IMR-90 (cell line): ENCODE measurements at regions not wholly inside any gene's neighbourhood (a gene's known extent, or its start where the extent isn't known, plus 50 kb on each side); places are given as distances from the start of the nearest gene placed in this dataset.

Source experiments
- ATAC-seq: fragments of 200-7000 bp; cut with Tn5 transposase; 2 replicates; pipeline ENCODE4 v1.9.1; 2020; ENCODE audit warnings: low read depth, mild to moderate bottlenecking, moderate library complexity
- BruUV-seq: library from RNA; stranded (reverse); fragments of 400-500 nt; replicated peaks from 2 replicates; lab custom pipeline; 2021; lab: Mats Ljungman, UMichigan
- CTCF ChIA-PET: fragments of 300-600 bp; formaldehyde crosslinking; extraction: SDS; loops from one replicate; lab custom pipeline; 2021; ENCODE audit warnings: antibody characterized with exemption; lab: Yijun Ruan, JAX
- POLR2A ChIA-PET: fragments of 300-600 bp; sonication (Branson Sonifier 250); formaldehyde crosslinking; loops from one replicate; lab custom pipeline; 2022; ENCODE audit warnings: antibody characterized with exemption; ENCODE audit not compliant: unreplicated experiment; lab: Charles Lee
- DNase-seq: peaks from one replicate; pipeline ENCODE4 v3.0.0; 2013
- H2AFZ ChIP-seq: replicated peaks from 2 replicates; pipeline ENCODE3; 2013; ENCODE audit warnings: low read length, mild to moderate bottlenecking; ENCODE audit not compliant: poor library complexity
- H2AK5ac ChIP-seq: 2 replicates; pipeline ENCODE4 v1.6.1; 2013; ENCODE audit warnings: low read depth, low read length, inconsistent platforms
- H2AK9ac ChIP-seq: replicated peaks from 2 replicates; pipeline ENCODE3; 2013; ENCODE audit warnings: mild to moderate bottlenecking, low read depth, low read length, moderate library complexity; ENCODE audit not compliant: poor library complexity
- H2BK120ac ChIP-seq: 2 replicates; pipeline ENCODE4 v1.6.1; 2013; ENCODE audit warnings: low read depth, low read length, inconsistent platforms
- H2BK15ac ChIP-seq: 3 replicates; pipeline ENCODE4 v1.6.1; 2013; ENCODE audit warnings: low read depth, low read length, inconsistent platforms
- H2BK20ac ChIP-seq: 2 replicates; pipeline ENCODE4 v1.6.1; 2013; ENCODE audit warnings: low read depth, mild to moderate bottlenecking, inconsistent platforms, low read length, moderate library complexity
- H2BK5ac ChIP-seq: 2 replicates; pipeline ENCODE4 v1.6.1; 2013; ENCODE audit warnings: mild to moderate bottlenecking, low read depth, low read length, inconsistent platforms; ENCODE audit not compliant: poor library complexity, severe bottlenecking
- H3K14ac ChIP-seq: replicated peaks from 2 replicates; pipeline ENCODE4 v1.6.1; 2013; ENCODE audit warnings: low read depth, low read length, inconsistent platforms
- H3K18ac ChIP-seq: 2 replicates; pipeline ENCODE4 v1.6.1; 2013; ENCODE audit warnings: low read depth, low read length, control low read depth
- H3K23ac ChIP-seq: 2 replicates; pipeline ENCODE4 v1.6.1; 2013; ENCODE audit warnings: low read depth, low read length, inconsistent platforms
- H3K27ac ChIP-seq: 2 replicates; pipeline ENCODE4 v1.5.1; 2013; ENCODE audit warnings: mild to moderate bottlenecking, control low read depth, low read length; ENCODE audit not compliant: insufficient read depth
- H3K27me3 ChIP-seq: 2 replicates; pipeline ENCODE4 v1.6.1; 2013; ENCODE audit warnings: low read length; ENCODE audit not compliant: control insufficient read depth, insufficient read depth
- H3K36me3 ChIP-seq: 2 replicates; pipeline ENCODE4 v1.6.1; 2013; ENCODE audit warnings: low read length, mixed read lengths; ENCODE audit not compliant: control insufficient read depth, insufficient read depth
- H3K4ac ChIP-seq: 2 replicates; pipeline ENCODE4 v1.6.1; 2013; ENCODE audit warnings: low read depth, low read length, inconsistent platforms
- H3K4me1 ChIP-seq: 2 replicates; pipeline ENCODE4 v1.6.1; 2013; ENCODE audit warnings: low read length, mixed read lengths; ENCODE audit not compliant: control insufficient read depth, insufficient read depth
- H3K4me2 ChIP-seq: 2 replicates; pipeline ENCODE4 v1.6.1; 2013; ENCODE audit warnings: low read depth, mild to moderate bottlenecking, control low read depth, low read length, moderate library complexity
- H3K4me3 ChIP-seq: 2 replicates; pipeline ENCODE4 v1.5.1; 2013; ENCODE audit warnings: low read depth, mild to moderate bottlenecking, control low read depth, low read length, moderate library complexity; ENCODE audit not compliant: insufficient read depth
- H3K56ac ChIP-seq: 2 replicates; pipeline ENCODE4 v1.6.1; 2013; ENCODE audit warnings: low read length, inconsistent platforms; ENCODE audit not compliant: insufficient read depth; ENCODE audit errors: extremely low read depth
- H3K79me1 ChIP-seq, 2 experiments: 2 replicates each; pipeline ENCODE4 v1.6.1; 2013; ENCODE audit warnings: low read length in 2 of 2, inconsistent platforms in 1 of 2, low read depth in 1 of 2
- H3K9ac ChIP-seq: 2 replicates; pipeline ENCODE4 v1.6.1; 2013; ENCODE audit warnings: low read depth, low read length, control low read depth
- H3K9me1 ChIP-seq: 2 replicates; pipeline ENCODE4 v1.6.1; 2013; ENCODE audit warnings: low read length, inconsistent platforms; ENCODE audit not compliant: insufficient read depth
- H3K9me3 ChIP-seq: 2 replicates; pipeline ENCODE4 v1.6.1; 2013; ENCODE audit warnings: low read length; ENCODE audit not compliant: control insufficient read depth, insufficient read depth
- H4K20me1 ChIP-seq: 2 replicates; pipeline ENCODE4 v1.6.1; 2013; ENCODE audit warnings: low read length, inconsistent platforms; ENCODE audit not compliant: insufficient read depth
- H4K5ac ChIP-seq: 2 replicates; pipeline ENCODE4 v1.6.1; 2013; ENCODE audit warnings: mild to moderate bottlenecking, low read depth, low read length, control low read depth
- H4K8ac ChIP-seq, 2 experiments: 2 replicates each; pipeline ENCODE4 v1.6.1; 2013; ENCODE audit warnings: low read depth in 2 of 2, low read length in 2 of 2, control low read depth in 1 of 2, inconsistent platforms in 1 of 2
- H4K91ac ChIP-seq: 2 replicates; pipeline ENCODE4 v1.6.1; 2013; ENCODE audit warnings: low read depth, low read length, inconsistent platforms; ENCODE audit not compliant: insufficient read depth
- BHLHE40 ChIP-seq: fragments of 150-350 bp; IDR thresholded peaks from 2 replicates; pipeline ENCODE4 v1.6.1; 2016; ENCODE audit warnings: mild to moderate bottlenecking, low read depth, low read length
- CEBPB ChIP-seq: IDR thresholded peaks from 2 replicates; pipeline ENCODE4 v1.6.1; 2012; ENCODE audit warnings: low read depth, low read length, improper control_type of control experiment
- CHD1 ChIP-seq: IDR thresholded peaks from 2 replicates; pipeline ENCODE4 v1.6.1; 2012; ENCODE audit warnings: low read depth, low read length, improper control_type of control experiment
- CTCF ChIP-seq: conservative IDR thresholded peaks from 2 replicates; pipeline ENCODE4 v1.5.1; 2012; ENCODE audit warnings: mild to moderate bottlenecking, low read depth, low read length, improper control_type of control experiment
- ELK1 ChIP-seq: fragments of 150-350 bp; IDR thresholded peaks from 2 replicates; pipeline ENCODE4 v1.6.1; 2016; ENCODE audit warnings: low read depth, mild to moderate bottlenecking, low read length, moderate library complexity, borderline replicate concordance
- FOS ChIP-seq: fragments of 150-350 bp; IDR thresholded peaks from 2 replicates; pipeline ENCODE4 v1.6.1; 2016; ENCODE audit warnings: low read depth, low read length
- MAFK ChIP-seq: IDR thresholded peaks from 2 replicates; pipeline ENCODE4 v1.6.1; 2012; ENCODE audit warnings: low read depth, low read length, improper control_type of control experiment
- MAZ ChIP-seq: IDR thresholded peaks from 2 replicates; pipeline ENCODE4 v1.6.1; 2012; ENCODE audit warnings: low read depth, mild to moderate bottlenecking, low read length, improper control_type of control experiment, moderate library complexity, borderline replicate concordance
- MXI1 ChIP-seq: IDR thresholded peaks from 2 replicates; pipeline ENCODE4 v1.6.1; 2012; ENCODE audit warnings: low read depth, mild to moderate bottlenecking, low read length, moderate library complexity, borderline replicate concordance
- NFE2L2 ChIP-seq: fragments of 150-350 bp; IDR thresholded peaks from 2 replicates; pipeline ENCODE4 v1.6.1; 2016; ENCODE audit warnings: low read depth, mild to moderate bottlenecking, low read length
- POLR2A ChIP-seq: IDR thresholded peaks from 2 replicates; pipeline ENCODE4 v1.6.1; 2012; ENCODE audit warnings: mild to moderate bottlenecking, low read depth, low read length
- RAD21 ChIP-seq: IDR thresholded peaks from 2 replicates; pipeline ENCODE4 v1.6.1; 2012; ENCODE audit warnings: low read length, improper control_type of control experiment
- RCOR1 ChIP-seq: IDR thresholded peaks from 2 replicates; pipeline ENCODE4 v1.6.1; 2012; ENCODE audit warnings: mild to moderate bottlenecking, low read length, improper control_type of control experiment; ENCODE audit not compliant: insufficient replicate concordance
- RFX5 ChIP-seq: IDR thresholded peaks from 2 replicates; pipeline ENCODE4 v1.8.0; 2012; ENCODE audit warnings: low read depth, mild to moderate bottlenecking, low read length, moderate library complexity
- SMC3 ChIP-seq: fragments of 150-350 bp; IDR thresholded peaks from 2 replicates; pipeline ENCODE4 v1.6.1; 2016; ENCODE audit warnings: low read depth, mild to moderate bottlenecking, antibody characterized with exemption, low read length, moderate library complexity
- USF2 ChIP-seq: fragments of 150-350 bp; IDR thresholded peaks from 2 replicates; pipeline ENCODE4 v1.6.1; 2017; ENCODE audit warnings: mild to moderate bottlenecking, antibody characterized with exemption, low read length, low read depth
- dilution Hi-C: fragments of 300-500 bp; cut with HindIII; formaldehyde crosslinking; loops from one replicate; pipeline ENCODE4 v1.14.3; 2018; ENCODE audit warnings: low sequenced_read_pairs; ENCODE audit not compliant: unreplicated experiment
- in situ Hi-C: fragments of 300-500 bp; cut with MboI; formaldehyde crosslinking; loops from 3 replicates; pipeline ENCODE4 v1.14.3; 2019; ENCODE audit warnings: low sequenced_read_pairs, inconsistent platforms, mixed read lengths
- intact Hi-C: fragments of 100-400 bp; cut with micrococcal nuclease; formaldehyde crosslinking; loops from 2 replicates; pipeline ENCODE4 v1.10.0; 2022

- Histone ChIP-seq H4K91ac (no peak overlapping the region), H4K20me1 (no peaks in the 10 kb centered on the region), H2BK15ac (no peak overlapping the region), H3K36me3 (no peaks in the 10 kb centered on the region), H3K79me1 (no peaks in the 10 kb centered on the region), H3K14ac (no peak overlapping the region), H3K4me3 (no peak overlapping the region), H2BK5ac (no peak overlapping the region), H2BK120ac (no peak overlapping the region), H3K27ac (no peak overlapping the region), H3K23ac (no peak overlapping the region), H3K4ac (no peak overlapping the region), H2BK20ac (no peak overlapping the region), H3K4me2 (no peak overlapping the region), H3K4me1 (no peaks in the 10 kb centered on the region), H3K9ac (no peak overlapping the region), H2AFZ (no peak overlapping the region), H3K9me3 (no peaks in the 10 kb centered on the region), H3K18ac (no peak overlapping the region), H2AK5ac (no peak overlapping the region), H3K56ac (no peak overlapping the region), H2AK9ac (no peak overlapping the region), H3K9me1 (no peaks in the 10 kb centered on the region), H3K27me3 (no peaks in the 10 kb centered on the region), H4K8ac (no peak overlapping the region), H4K5ac (no peak overlapping the region)
- no peak for ATAC-seq
- intact Hi-C loops = no loop called here
- no TSS peak for BruUV-seq
- POLR2A ChIA-PET = no interaction called here
- dilution Hi-C loops = no loop called here
- TF ChIP-seq SMC3 = no peak
- no peak for TF ChIP-seq RCOR1
- TF ChIP-seq CEBPB = no peak
- no peak for TF ChIP-seq MAZ
- no peak for TF ChIP-seq MXI1
- TF ChIP-seq CTCF = no peak
- TF ChIP-seq CHD1 = no peak
- TF ChIP-seq RAD21 = no peak
- TF ChIP-seq NFE2L2 = no peak
- TF ChIP-seq POLR2A = no peak
- no peak for TF ChIP-seq MAFK
- no peak for TF ChIP-seq RFX5
- no peak for TF ChIP-seq USF2
- no peak for TF ChIP-seq FOS
- no peak for TF ChIP-seq ELK1
- no peak for TF ChIP-seq BHLHE40
- in situ Hi-C loops = no loop called here
- DNase-seq = no peak
- CTCF ChIA-PET = no interaction called here
These were observed 341.2 kb upstream of the DACH1 start for GRCh38 chr13:72208112-72208645.
